C4-2B (cell line): ENCODE measurements at regions not wholly inside any gene's neighbourhood (a gene's known extent, or its start where the extent isn't known, plus 50 kb on each side); places are given as distances from the start of the nearest gene placed in this dataset.

Experiments used
- H3K27ac ChIP-seq: fragments of 450-650 bp; 2 replicates; pipeline ENCODE4 v1.5.1; 2017
- ZFX ChIP-seq: fragments of 450-650 bp; IDR thresholded peaks from 2 replicates; pipeline ENCODE4 v1.6.1; 2017
- TF ChIP-seq, protein P1 (sequence below): fragments of 450-650 bp; conservative IDR thresholded peaks from 2 replicates; pipeline ENCODE4 v1.5.1; 2017; ENCODE audit warnings: mild to moderate bottlenecking

GRCh38 chr3:176087066-176087697, 1110.1 kb downstream of the TBL1XR1 start:
- TF ChIP-seq ZFX, result no peak
- TF ChIP-seq, protein P1, sequence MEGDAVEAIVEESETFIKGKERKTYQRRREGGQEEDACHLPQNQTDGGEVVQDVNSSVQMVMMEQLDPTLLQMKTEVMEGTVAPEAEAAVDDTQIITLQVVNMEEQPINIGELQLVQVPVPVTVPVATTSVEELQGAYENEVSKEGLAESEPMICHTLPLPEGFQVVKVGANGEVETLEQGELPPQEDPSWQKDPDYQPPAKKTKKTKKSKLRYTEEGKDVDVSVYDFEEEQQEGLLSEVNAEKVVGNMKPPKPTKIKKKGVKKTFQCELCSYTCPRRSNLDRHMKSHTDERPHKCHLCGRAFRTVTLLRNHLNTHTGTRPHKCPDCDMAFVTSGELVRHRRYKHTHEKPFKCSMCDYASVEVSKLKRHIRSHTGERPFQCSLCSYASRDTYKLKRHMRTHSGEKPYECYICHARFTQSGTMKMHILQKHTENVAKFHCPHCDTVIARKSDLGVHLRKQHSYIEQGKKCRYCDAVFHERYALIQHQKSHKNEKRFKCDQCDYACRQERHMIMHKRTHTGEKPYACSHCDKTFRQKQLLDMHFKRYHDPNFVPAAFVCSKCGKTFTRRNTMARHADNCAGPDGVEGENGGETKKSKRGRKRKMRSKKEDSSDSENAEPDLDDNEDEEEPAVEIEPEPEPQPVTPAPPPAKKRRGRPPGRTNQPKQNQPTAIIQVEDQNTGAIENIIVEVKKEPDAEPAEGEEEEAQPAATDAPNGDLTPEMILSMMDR, result no peak
- no peak overlapping the region for H3K27ac ChIP-seq

- no peak for TF ChIP-seq ZFX
- TF ChIP-seq, protein P1, result no peak
- no peak overlapping the region for H3K27ac ChIP-seq
Observed at GRCh38 chr3:176079785-176080184, 1117.5 kb downstream of the TBL1XR1 start.

GRCh38 chr3:176078906-176079305, 1118.4 kb downstream of the TBL1XR1 start:
- H3K27ac ChIP-seq, result no peak overlapping the region

GRCh38 chr3:176075491-176075890, 1121.8 kb downstream of the TBL1XR1 start:
- H3K27ac ChIP-seq, result no peak overlapping the region

More at GRCh38 chr3:176078906-176079305, 1118.4 kb downstream of the TBL1XR1 start:
- TF ChIP-seq ZFX, result no peak
- TF ChIP-seq, protein P1, result no peak

DNA sequence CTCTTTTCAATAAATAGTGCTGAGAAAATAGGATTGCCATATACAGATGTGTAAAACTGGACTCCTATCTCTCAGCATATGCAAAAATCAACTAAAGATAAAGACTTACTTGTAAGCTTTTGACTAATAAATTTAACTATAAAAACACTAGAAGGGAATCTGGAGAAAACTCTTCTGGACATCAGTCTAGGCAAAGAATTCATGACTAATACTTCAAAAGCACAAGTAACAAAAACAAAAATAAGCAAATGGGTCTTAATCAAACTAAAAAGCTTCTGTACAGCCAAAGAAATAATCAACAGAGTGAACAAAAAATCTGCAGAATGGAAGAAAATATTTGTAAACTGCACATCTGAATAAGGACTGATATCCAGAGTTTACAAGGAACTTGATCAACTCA, 1122.2 kb downstream of the TBL1XR1 start:
- H3K27ac ChIP-seq, result no peak overlapping the region
- TF ChIP-seq, protein P1, result no peak
- no peak for TF ChIP-seq ZFX

More at GRCh38 chr3:176075491-176075890, 1121.8 kb downstream of the TBL1XR1 start:
- no peak for TF ChIP-seq ZFX
- TF ChIP-seq, protein P1, result no peak

GRCh38 chr3:176074096-176074495, 1123.2 kb downstream of the TBL1XR1 start:
- no peak for TF ChIP-seq ZFX
- TF ChIP-seq, protein P1, result no peak

GRCh38 chr3:176071943-176072342, 1125.3 kb downstream of the TBL1XR1 start:
- TF ChIP-seq ZFX, result no peak
- TF ChIP-seq, protein P1, result no peak
- no peak overlapping the region for H3K27ac ChIP-seq

More at GRCh38 chr3:176074096-176074495, 1123.2 kb downstream of the TBL1XR1 start:
- no peak overlapping the region for H3K27ac ChIP-seq
